ENCODE measurements at regions not wholly inside any gene's neighbourhood (a gene's known extent, or its start where the extent isn't known, plus 50 kb on each side); places are given as distances from the start of the nearest gene placed in this dataset.

DNA sequence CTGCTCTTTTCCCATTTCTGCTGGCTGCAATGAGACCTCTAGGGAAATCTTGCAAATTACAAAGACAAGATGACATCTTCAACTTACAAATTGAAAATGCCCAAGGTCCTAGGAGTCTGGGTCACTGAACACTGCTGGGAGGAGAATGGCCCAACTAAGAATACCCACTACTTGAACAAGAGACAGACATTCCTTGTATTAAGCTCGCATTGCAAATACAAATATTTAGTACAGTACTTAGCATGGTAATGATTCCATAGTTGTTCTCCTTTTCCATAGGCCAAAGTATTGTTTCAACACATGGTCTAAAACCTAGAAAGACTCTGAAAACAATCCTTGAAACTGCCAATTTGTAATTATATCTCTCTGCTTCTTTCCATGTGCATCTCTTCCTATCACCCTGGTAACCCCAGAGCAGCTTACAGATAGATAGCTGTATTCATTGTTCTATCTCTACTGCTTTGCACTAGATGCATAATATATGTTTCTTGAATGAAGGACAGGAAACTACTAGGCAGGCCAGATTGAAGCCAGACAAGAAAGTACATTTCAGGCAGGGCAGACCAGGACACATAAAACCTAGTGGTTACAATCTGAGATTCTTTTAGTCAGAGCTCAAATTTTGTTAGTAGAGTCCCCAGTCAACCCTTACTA is 1545.7 kb upstream of the TENM4 start:
- no peaks in the 10 kb centered on the region for H3K79me2 ChIP-seq (ENCODE audit: control insufficient read depth, insufficient read depth, low read length)
- no peak overlapping the region for H2AFZ ChIP-seq (ENCODE audit: control insufficient read depth, low read depth, low read length)
- POLR2A ChIA-PET: no interaction called here
- no TSS peak for BruUV-seq (replicated peaks)
- no peak for DNase-seq (ENCODE audit: low read depth, low spot score)
- no peaks in the 10 kb centered on the region for H3K4me1 ChIP-seq (ENCODE audit: control insufficient read depth, insufficient read depth, low read length)
- no peak for ATAC-seq
- WGBS (ENCODE audit: insufficient coverage, insufficient replicate concordance, low lambda C conversion rate, missing lambda C conversion rate): 14% methylated on average over 1 of the region's 1 CpG
- intact Hi-C loops (cut with micrococcal nuclease; ENCODE audit: unreplicated experiment): no loop called here
- in situ Hi-C loops (cut with MboI): no loop called here
- FAIRE-seq: no peak
- no peaks in the 10 kb centered on the region; a peak in 1 of 4 replicates for H3K27me3 ChIP-seq (replicated peaks in 1 of 2; ENCODE audit: control insufficient read depth in 2 of 2, insufficient read depth in 2 of 2, low read length in 1 of 2)
- SMC1A ChIA-PET (ENCODE audit: uncharacterized antibody, unreplicated experiment): interaction anchor here (1.3 kb wide), 1 partner anchor 13 kb away, joined by 3 read pairs; no protein-coding TSS in a partner anchor
- TF ChIP-seq, protein P1, sequence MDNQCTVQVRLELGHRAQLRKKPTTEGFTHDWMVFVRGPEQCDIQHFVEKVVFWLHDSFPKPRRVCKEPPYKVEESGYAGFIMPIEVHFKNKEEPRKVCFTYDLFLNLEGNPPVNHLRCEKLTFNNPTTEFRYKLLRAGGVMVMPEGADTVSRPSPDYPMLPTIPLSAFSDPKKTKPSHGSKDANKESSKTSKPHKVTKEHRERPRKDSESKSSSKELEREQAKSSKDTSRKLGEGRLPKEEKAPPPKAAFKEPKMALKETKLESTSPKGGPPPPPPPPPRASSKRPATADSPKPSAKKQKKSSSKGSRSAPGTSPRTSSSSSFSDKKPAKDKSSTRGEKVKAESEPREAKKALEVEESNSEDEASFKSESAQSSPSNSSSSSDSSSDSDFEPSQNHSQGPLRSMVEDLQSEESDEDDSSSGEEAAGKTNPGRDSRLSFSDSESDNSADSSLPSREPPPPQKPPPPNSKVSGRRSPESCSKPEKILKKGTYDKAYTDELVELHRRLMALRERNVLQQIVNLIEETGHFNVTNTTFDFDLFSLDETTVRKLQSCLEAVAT (IDR thresholded peaks at IDR 0.05): no peak
- no peak for TF ChIP-seq BCL11A (IDR thresholded peaks at IDR 0.05; ENCODE audit: low read depth, low read length)
- TF ChIP-seq SUPT20H (IDR thresholded peaks at IDR 0.05; ENCODE audit: borderline replicate concordance, control insufficient read depth, low read depth, low read length): no peak
- TF ChIP-seq ESRRA (IDR thresholded peaks at IDR 0.05; ENCODE audit: low read length): no peak
- no peak for TF ChIP-seq CREB1 (IDR thresholded peaks at IDR 0.05; ENCODE audit: low read depth)
- no peak for TF ChIP-seq IRF4 (IDR thresholded peaks at IDR 0.05; ENCODE audit: low read depth, low read length)
- H3K36me3 ChIP-seq (ENCODE audit: control insufficient read depth in 2 of 2, insufficient read depth in 2 of 2, low read length in 1 of 2): no peaks in the 10 kb centered on the region
- H4K20me1 ChIP-seq (ENCODE audit: control insufficient read depth, insufficient read depth): no peaks in the 10 kb centered on the region
- no peak overlapping the region for H3K9ac ChIP-seq (ENCODE audit: control insufficient read depth, insufficient read depth, low read length)
- no peak overlapping the region for H3K27ac ChIP-seq (ENCODE audit: control insufficient read depth, insufficient read depth)
- CTCF ChIA-PET: no interaction called here
- no peak overlapping the region for H3K4me3 ChIP-seq
- no peak overlapping the region for H3K4me2 ChIP-seq (ENCODE audit: control insufficient read depth, insufficient read depth)
- RAD21 ChIA-PET (ENCODE audit: unreplicated experiment): no interaction called here
- no peaks in the 10 kb centered on the region for H3K9me3 ChIP-seq (replicated peaks; ENCODE audit: control insufficient read depth, insufficient read depth, low read length)

GRCh38 chr11:80980227-80980626 is 1539.4 kb upstream of the TENM4 start:
- H3K36me3 ChIP-seq (ENCODE audit: control insufficient read depth in 2 of 2, insufficient read depth in 2 of 2, low read length in 1 of 2): no peaks in the 10 kb centered on the region
- FAIRE-seq (no peak), DNase-seq (ENCODE audit: low read depth, low spot score) (no peak), ATAC-seq (no peak)
- BruUV-seq (replicated peaks): no TSS peak
- no peaks in the 10 kb centered on the region for H3K9me3 ChIP-seq (replicated peaks; ENCODE audit: control insufficient read depth, insufficient read depth, low read length)
- ChIA-PET RAD21 (ENCODE audit: unreplicated experiment) (no interaction called here), SMC1A (ENCODE audit: uncharacterized antibody, unreplicated experiment) (no interaction called here), POLR2A (no interaction called here), CTCF (interaction anchor here (1.0 kb wide), 1 partner anchor 15 kb away, joined by 4 read pairs; no protein-coding TSS in a partner anchor)
- TF ChIP-seq ZNF217 (IDR thresholded peaks at IDR 0.05) (no peak), ZNF24 (IDR thresholded peaks at IDR 0.05) (no peak), CBX5 (IDR thresholded peaks at IDR 0.05; ENCODE audit: low read depth) (no peak), ZNF207 (IDR thresholded peaks at IDR 0.05; ENCODE audit: borderline replicate concordance) (no peak), RELA (IDR thresholded peaks at IDR 0.05; ENCODE audit: borderline replicate concordance, partially characterized antibody) (no peak), ZNF622 (IDR thresholded peaks at IDR 0.05) (no peak), SREBF2 (IDR thresholded peaks at IDR 0.05; ENCODE audit: low read length) (no peak)
- in situ Hi-C loops (cut with MboI): no loop called here
- H4K20me1 ChIP-seq (ENCODE audit: control insufficient read depth, insufficient read depth): no peaks in the 10 kb centered on the region
- no peak overlapping the region for H3K4me2 ChIP-seq (ENCODE audit: control insufficient read depth, insufficient read depth)
- no peaks in the 10 kb centered on the region; a peak in 1 of 4 replicates for H3K27me3 ChIP-seq (replicated peaks in 1 of 2; ENCODE audit: control insufficient read depth in 2 of 2, insufficient read depth in 2 of 2, low read length in 1 of 2)
- intact Hi-C loops (cut with micrococcal nuclease; ENCODE audit: unreplicated experiment): no loop called here
- H3K79me2 ChIP-seq (ENCODE audit: control insufficient read depth, insufficient read depth, low read length): no peaks in the 10 kb centered on the region
- no peaks in the 10 kb centered on the region for H3K4me1 ChIP-seq (ENCODE audit: control insufficient read depth, insufficient read depth, low read length)
- no peak overlapping the region for H3K4me3 ChIP-seq
- no peak overlapping the region for H3K27ac ChIP-seq (ENCODE audit: control insufficient read depth, insufficient read depth)
- no peak overlapping the region for H3K9ac ChIP-seq (ENCODE audit: control insufficient read depth, insufficient read depth, low read length)
- no peak overlapping the region for H2AFZ ChIP-seq (ENCODE audit: control insufficient read depth, low read depth, low read length)
